PFSK-1 (cell line): ENCODE measurements at regions not wholly inside any gene's neighbourhood (a gene's known extent, or its start where the extent isn't known, plus 50 kb on each side); places are given as distances from the start of the nearest gene placed in this dataset.

ENCODE experiments used
- FOXP2 ChIP-seq: optimal IDR thresholded peaks from 2 replicates; pipeline ENCODE3; 2011; ENCODE audit warnings: borderline replicate concordance, control low read depth, inconsistent platforms; ENCODE audit not compliant: insufficient read depth; ENCODE audit errors: extremely low read length, extremely low read depth
- POLR2AphosphoS5 ChIP-seq: IDR thresholded peaks from 2 replicates; pipeline ENCODE4 v1.6.1; 2012; ENCODE audit warnings: low read depth, mild to moderate bottlenecking, control low read depth, low read length, moderate library complexity
- REST ChIP-seq, 2 experiments: IDR thresholded peaks; 2 replicates each; pipeline versions ENCODE4 v1.6.1 to v1.8.0; 2011 to 2012; ENCODE audit warnings: low read depth in 2 of 2, low read length in 2 of 2, control low read depth in 1 of 2, inconsistent platforms in 1 of 2, mild to moderate bottlenecking in 1 of 2, moderate library complexity in 1 of 2; ENCODE audit not compliant: insufficient read depth in 1 of 2
- SIN3A ChIP-seq: IDR thresholded peaks from 2 replicates; pipeline ENCODE4 v1.6.1; 2012; ENCODE audit warnings: mild to moderate bottlenecking, low read length, moderate library complexity, borderline replicate concordance; ENCODE audit not compliant: insufficient read depth
- TAF1 ChIP-seq: IDR thresholded peaks from 2 replicates; pipeline ENCODE4 v1.6.1; 2012; ENCODE audit warnings: low read length, control low read depth, borderline replicate concordance; ENCODE audit not compliant: insufficient read depth

GRCh38 chr2:104090407-104090806, 763.5 kb upstream of the POU3F3 start:
- TF ChIP-seq SIN3A (no peak), TAF1 (no peak), POLR2AphosphoS5 (no peak), REST (IDR thresholded peaks at IDR 0.05; ENCODE audit: insufficient read depth in 1 of 2, low read depth in 2 of 2, low read length in 2 of 2) (no peak), FOXP2 (no peak)

GRCh38 chr2:104091894-104092293, 762.0 kb upstream of the POU3F3 start:
- no peak for TF ChIP-seq SIN3A
- TF ChIP-seq TAF1, result no peak
- TF ChIP-seq REST (IDR thresholded peaks at IDR 0.05; ENCODE audit: insufficient read depth in 1 of 2, low read depth in 2 of 2, low read length in 2 of 2), result no peak
- no peak for TF ChIP-seq POLR2AphosphoS5
- TF ChIP-seq FOXP2, result no peak

GRCh38 chr2:104092886-104093285, 761.0 kb upstream of the POU3F3 start:
- TF ChIP-seq SIN3A (no peak), POLR2AphosphoS5 (no peak), TAF1 (no peak), FOXP2 (no peak), REST (IDR thresholded peaks at IDR 0.05; ENCODE audit: insufficient read depth in 1 of 2, low read depth in 2 of 2, low read length in 2 of 2) (no peak)

GRCh38 chr2:104102615-104103014, 751.3 kb upstream of the POU3F3 start:
- TF ChIP-seq SIN3A (no peak), REST (IDR thresholded peaks at IDR 0.05; ENCODE audit: insufficient read depth in 1 of 2, low read depth in 2 of 2, low read length in 2 of 2) (no peak), FOXP2 (no peak), POLR2AphosphoS5 (no peak), TAF1 (no peak)

- TF ChIP-seq SIN3A (no peak), POLR2AphosphoS5 (no peak), TAF1 (no peak), FOXP2 (no peak), REST (IDR thresholded peaks at IDR 0.05; ENCODE audit: insufficient read depth in 1 of 2, low read depth in 2 of 2, low read length in 2 of 2) (no peak)
These were observed 744.6 kb upstream of the POU3F3 start for GRCh38 chr2:104109356-104109755.
